HUDEP-2 (cell line): ENCODE measurements at regions not wholly inside any gene's neighbourhood (a gene's known extent, or its start where the extent isn't known, plus 50 kb on each side); places are given as distances from the start of the nearest gene placed in this dataset.

Source experiments
- DNase-seq, 76 experiments: peaks; one replicate each; lab custom pipeline; 2025; ENCODE audit not compliant: unreplicated experiment in 76 of 76; lab: John Stamatoyannopoulos, UW

DNA sequence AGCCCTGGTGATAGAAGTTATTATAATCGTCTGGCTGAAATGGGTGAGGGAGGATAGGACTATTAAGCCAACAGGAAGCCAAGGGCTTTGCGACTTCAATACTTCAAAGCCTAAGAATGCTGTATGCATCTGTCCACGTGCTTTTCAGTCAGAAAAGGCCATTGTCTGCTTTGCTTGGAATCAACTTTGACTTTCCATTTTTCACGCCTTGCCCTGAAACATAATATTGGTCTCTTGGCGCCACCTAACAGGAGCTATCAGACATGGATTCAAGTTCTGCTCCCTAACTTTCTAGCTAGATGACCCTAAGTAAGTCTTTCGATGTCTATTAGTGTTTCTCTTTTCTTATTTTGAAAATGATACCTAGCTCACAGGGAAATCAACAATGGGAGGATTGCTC is 572.6 kb downstream of the TLR4 start:
- DNase-seq: no peak

DNA sequence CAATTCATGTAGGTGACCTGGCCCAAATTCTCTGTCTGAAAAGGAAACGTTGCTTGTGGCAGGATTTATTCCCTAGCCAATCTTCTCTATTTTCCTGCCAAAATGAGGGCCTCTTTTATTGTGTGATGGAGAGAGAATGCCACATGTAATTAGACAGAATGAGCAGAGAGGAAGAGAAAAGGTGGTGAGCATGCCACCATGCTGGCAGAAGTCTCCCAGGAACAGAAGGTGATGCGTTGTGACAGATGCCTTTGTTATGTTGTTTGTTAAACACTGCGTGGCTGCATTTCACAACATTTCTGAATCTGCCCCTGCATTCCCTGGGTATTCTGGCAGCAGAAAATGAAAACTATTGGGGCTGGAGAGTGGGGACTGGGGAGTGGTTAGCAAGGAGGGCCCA is 577.6 kb downstream of the TLR4 start:
- no peak for DNase-seq

- no peak for DNase-seq
These were observed 579.3 kb downstream of the TLR4 start for GRCh38 chr9:118283488-118283887.

DNA sequence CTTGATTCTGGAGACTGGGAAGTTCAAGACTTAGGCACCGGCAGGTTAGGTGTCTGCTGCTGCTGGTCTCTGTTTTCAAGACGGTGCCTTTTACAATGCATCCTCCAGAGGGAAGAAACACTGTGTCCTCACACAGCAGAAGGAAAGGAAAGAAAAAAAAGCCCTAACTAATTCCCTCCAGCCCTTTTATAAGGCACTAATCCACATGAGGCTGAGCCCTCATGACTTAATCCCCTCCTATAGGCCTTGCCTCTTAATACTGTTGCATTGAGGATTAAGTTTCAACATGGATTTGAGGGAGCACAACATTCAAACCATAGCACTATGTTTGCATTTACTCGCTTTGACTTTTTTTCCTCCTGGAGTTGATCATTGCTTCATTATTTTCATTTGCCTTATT is 585.9 kb downstream of the TLR4 start:
- DNase-seq: no peak

- no peak for DNase-seq
These were observed 591.2 kb downstream of the TLR4 start for GRCh38 chr9:118295413-118295812.

GRCh38 chr9:118302721-118303120 is 598.5 kb downstream of the TLR4 start:
- no peak for DNase-seq

DNA sequence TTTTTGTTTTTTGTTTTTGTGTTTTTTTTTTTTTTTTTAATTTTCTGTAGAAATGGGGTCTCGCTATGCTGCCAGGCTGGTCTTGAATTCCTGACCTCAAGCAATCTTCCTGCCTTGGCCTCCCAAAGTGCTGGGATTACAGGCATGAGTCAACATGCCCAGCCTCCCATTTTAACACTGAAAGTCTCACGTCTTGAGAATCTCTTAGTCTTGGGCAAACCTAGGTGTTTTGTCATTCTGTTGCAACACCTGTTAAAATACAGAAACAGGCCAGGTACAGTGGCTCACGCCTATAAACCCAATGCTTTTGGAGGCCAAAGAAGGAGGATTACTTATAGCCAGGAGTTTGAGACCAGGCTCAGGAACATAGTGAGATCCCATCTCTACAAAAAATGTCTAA is 599.0 kb downstream of the TLR4 start:
- no peak for DNase-seq

DNA sequence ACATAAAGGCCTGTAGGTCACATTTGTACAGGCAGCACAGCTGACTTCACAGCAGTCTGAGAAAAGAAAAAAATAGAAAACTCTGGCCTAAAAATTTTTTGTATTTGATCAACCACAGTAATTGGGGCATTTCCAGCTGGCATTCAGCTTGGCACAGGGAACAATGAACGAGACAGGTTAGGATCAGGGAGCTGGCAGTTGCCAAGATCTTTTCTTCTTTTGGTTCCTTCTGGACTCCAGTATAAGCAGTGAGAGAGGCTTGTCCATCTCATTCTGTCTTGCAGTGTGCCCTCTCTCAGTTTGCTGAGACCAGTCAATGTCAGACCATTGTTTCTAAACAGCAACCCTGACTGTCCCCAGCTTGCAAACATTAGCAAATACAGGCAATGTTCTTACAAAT is 601.1 kb downstream of the TLR4 start:
- DNase-seq: no peak

GRCh38 chr9:118306801-118307200 is 602.6 kb downstream of the TLR4 start:
- no peak for DNase-seq

DNA sequence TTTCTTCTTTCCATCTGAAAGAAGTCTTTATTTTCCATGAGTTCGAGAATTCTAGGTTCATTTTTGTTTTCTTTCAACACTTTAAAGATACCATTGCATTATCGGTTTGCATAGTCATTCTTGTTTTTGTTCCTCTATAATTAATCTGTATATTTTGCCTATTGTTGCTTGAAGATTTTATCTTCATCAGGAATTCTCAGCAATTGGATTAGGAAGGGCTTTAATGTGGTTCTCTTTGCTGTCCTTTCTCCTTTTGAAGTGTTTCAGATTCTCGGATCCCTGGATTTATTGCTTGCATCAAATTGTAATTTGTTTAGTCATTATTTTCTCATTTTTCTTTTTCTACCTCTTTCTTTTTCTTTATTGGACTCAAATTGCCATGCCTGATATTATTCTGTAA is 609.8 kb downstream of the TLR4 start:
- no peak for DNase-seq

DNA sequence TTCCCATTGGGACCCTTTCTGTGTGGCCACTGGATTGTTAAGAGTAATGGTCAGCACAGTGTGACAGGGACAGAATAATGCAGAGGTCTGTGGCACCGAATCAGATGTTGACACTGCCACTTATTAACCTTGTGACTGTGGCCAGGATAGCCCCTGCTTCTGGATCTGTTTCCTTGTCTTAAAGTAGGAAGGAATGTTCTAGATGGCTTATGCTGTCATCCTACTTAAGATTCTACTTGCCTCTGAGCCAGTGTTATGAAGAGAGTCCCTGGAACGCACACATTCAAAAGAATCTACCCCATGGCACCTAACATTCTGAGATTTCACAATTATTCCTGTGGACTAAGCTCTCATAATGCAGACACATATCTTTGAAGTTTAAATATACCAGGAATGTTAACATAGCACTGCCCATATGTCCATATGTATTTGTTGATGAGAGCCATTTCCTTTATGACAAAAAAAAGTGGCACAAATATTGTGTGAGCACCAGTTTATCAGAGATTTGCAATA is 612.7 kb downstream of the TLR4 start:
- DNase-seq: no peak

DNA sequence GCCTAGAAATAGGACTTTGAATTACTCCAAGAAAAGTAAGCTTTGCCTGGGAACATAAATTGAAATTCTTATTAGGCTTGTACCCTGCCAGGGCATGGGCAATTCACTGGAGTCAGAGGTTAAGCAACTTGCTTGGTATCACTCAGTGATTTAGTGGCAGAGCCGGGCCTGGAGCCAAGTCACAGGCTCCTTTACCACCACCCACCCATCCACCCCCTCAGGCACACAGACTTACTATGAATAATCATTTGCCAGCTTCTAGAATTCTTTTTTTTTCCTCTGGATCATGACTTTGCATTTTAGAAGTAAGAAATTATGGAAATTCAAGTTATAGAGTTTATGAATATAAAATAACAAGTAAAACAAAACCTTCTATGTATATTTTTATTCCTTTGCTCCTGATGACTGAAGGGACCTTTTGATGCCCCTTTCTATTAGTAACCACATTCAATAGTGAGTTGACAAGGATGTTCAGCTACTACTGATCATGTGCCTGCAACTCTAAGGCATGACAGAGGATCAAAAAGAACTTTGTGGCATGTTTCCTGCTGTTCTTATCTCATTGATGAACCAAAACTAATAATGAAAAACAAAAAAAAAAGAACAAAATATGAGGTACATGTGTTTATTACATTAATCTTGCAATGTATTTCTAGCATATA is 614.7 kb downstream of the TLR4 start:
- no peak for DNase-seq

DNA sequence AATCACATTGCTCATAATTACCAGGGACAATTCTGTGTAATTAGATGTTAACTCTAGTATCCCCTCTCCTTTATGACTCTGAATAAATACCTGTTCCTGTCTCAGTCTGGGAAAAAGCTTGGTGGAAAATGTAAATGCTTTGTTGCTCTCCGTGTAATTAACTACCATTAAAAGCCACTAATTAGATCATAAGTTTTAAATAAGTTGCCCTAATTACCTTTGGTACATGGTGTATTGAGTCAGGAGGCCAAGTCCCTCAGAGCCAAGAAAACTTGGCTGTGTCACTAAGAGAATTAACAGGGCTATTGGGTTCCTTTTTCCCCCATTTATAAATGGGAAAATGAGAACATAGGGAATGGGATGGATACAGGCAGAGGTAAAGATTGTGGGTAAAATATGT is 617.6 kb downstream of the TLR4 start:
- no peak for DNase-seq

- DNase-seq: no peak
These were observed 620.5 kb downstream of the TLR4 start for GRCh38 chr9:118324706-118325105.

DNA sequence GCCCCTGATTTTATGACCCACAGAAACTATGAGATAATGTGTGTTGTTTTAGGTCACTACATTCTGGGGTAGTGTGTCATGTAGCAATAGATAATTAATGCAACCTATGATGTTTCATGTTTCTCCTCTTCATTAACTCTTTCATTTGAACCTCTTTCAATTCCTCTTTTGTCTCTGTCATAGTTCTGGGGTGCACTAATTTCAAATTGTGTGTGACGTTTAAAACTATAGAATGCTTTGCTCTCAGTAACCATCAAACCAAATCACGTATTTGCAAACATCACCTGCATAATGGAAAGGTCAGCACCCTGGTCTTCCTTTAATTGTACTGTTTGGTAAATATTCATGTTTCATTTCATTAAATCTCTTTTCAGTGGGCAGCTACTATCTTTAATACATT is 621.6 kb downstream of the TLR4 start:
- DNase-seq: no peak

GRCh38 chr9:118326326-118326725 is 622.1 kb downstream of the TLR4 start:
- DNase-seq: no peak

GRCh38 chr9:118330191-118330986 is 626.2 kb downstream of the TLR4 start:
- no peak for DNase-seq

- no peak for DNase-seq
These were observed 627.4 kb downstream of the TLR4 start for GRCh38 chr9:118331622-118332045.

- no peak for DNase-seq
These were observed 632.2 kb downstream of the TLR4 start for GRCh38 chr9:118336250-118336942.

- no peak for DNase-seq
These were observed 632.7 kb downstream of the TLR4 start for GRCh38 chr9:118336943-118337330.

DNA sequence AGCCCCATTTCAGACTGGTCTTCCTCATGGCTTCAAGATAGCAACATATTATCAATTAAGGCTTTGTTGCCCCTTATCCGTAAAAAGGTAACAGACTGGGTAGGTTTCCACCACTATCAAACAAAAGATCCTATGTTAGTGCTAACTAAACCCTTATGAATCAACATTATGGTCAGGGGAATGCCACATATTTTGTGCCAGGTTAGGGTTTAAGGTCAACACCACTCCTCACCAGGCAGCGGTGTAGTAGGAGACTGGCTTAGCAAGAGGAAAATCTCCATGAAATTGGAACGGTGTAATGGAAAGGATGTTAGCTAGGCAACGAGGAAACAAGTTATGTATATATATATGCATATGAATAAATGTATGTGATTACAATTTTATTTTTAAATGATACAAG is 655.8 kb downstream of the TLR4 start:
- DNase-seq: no peak

DNA sequence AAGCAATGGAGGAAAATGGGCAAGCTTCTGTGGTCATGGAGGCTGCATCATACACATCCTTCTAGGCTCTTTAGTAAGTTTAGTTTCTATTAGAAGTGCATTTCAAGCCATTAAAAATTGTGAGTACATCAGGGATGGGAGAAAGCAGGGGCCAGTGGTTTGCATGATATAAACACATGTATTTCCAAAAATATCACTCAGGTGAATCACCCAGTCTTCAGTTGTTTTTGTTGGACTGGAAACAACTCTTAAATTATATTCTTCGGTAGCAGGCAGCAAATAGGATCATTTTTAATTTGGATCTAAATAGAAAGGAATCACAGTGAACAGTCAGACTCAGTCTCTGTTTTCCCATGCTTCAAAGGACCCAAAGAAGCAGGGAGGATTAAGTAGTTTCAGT is 657.9 kb downstream of the TLR4 start:
- no peak for DNase-seq
